ENCODE measurements at regions not wholly inside any gene's neighbourhood (a gene's known extent, or its start where the extent isn't known, plus 50 kb on each side); places are given as distances from the start of the nearest gene placed in this dataset.

- H3K36me3 ChIP-seq: no peaks in the 10 kb centered on the region
- ATAC-seq: no peak
- no peak overlapping the region for H3K4me3 ChIP-seq
- no peaks in the 10 kb centered on the region for H3K27me3 ChIP-seq
- no peak for DNase-seq
- intact Hi-C loops (cut with DNase I): no loop called here
- H3K27ac ChIP-seq: no peak overlapping the region
- no peaks in the 10 kb centered on the region for H3K4me1 ChIP-seq
- TF ChIP-seq CTCF (IDR thresholded peaks at IDR 0.05): no peak
- no peak for TF ChIP-seq POLR2A (IDR thresholded peaks at IDR 0.05)
- H3K9me3 ChIP-seq: peaks cover 0 to 2% (median 0%) of the 10 kb centered on the region in 4 donors
- 55% methylated on average over 2 of the region's 2 CpGs for WGBS (ENCODE audit: insufficient coverage, low coverage, low lambda C conversion rate, missing lambda C conversion rate)
These were observed 815.6 kb upstream of the ADGRL3 start for GRCh38 chr4:60384516-60384915.

GRCh38 chr4:60389633-60390032, 810.5 kb upstream of the ADGRL3 start:
- TF ChIP-seq POLR2A (IDR thresholded peaks at IDR 0.05) (no peak), CTCF (IDR thresholded peaks at IDR 0.05) (no peak)
- Histone ChIP-seq H3K27me3 (no peaks in the 10 kb centered on the region), H3K4me3 (no peak overlapping the region), H3K9me3 (no peaks in the 10 kb centered on the region), H3K27ac (no peak overlapping the region), H3K4me1 (no peaks in the 10 kb centered on the region), H3K36me3 (no peaks in the 10 kb centered on the region)
- ATAC-seq (no peak), DNase-seq (no peak)
- intact Hi-C loops (cut with DNase I): no loop called here
- 59% methylated on average over 4 of the region's 4 CpGs for WGBS (ENCODE audit: insufficient coverage, low coverage, low lambda C conversion rate, missing lambda C conversion rate)

GRCh38 chr4:60396341-60397049, 803.6 kb upstream of the ADGRL3 start:
- no peak overlapping the region for H3K4me3 ChIP-seq
- intact Hi-C loops (cut with DNase I): no loop called here
- H3K36me3 ChIP-seq: no peaks in the 10 kb centered on the region
- TF ChIP-seq POLR2A (IDR thresholded peaks at IDR 0.05) (no peak), CTCF (IDR thresholded peaks at IDR 0.05) (no peak)
- ATAC-seq (no peak), DNase-seq (no peak)
- 39% methylated on average over 5 of the region's 5 CpGs for WGBS (ENCODE audit: insufficient coverage, low coverage, low lambda C conversion rate, missing lambda C conversion rate)
- no peaks in the 10 kb centered on the region for H3K27me3 ChIP-seq
- no peaks in the 10 kb centered on the region for H3K4me1 ChIP-seq
- H3K27ac ChIP-seq: no peak overlapping the region
- no peaks in the 10 kb centered on the region for H3K9me3 ChIP-seq

GRCh38 chr4:60400593-60400992, 799.5 kb upstream of the ADGRL3 start:
- intact Hi-C loops (cut with DNase I): no loop called here
- Histone ChIP-seq H3K4me3 (no peak overlapping the region), H3K9me3 (no peaks in the 10 kb centered on the region), H3K27ac (no peak overlapping the region), H3K27me3 (no peaks in the 10 kb centered on the region), H3K36me3 (no peaks in the 10 kb centered on the region), H3K4me1 (no peaks in the 10 kb centered on the region)
- DNase-seq (no peak), ATAC-seq (no peak)
- TF ChIP-seq POLR2A (IDR thresholded peaks at IDR 0.05): no peak
- no peak for TF ChIP-seq CTCF (IDR thresholded peaks at IDR 0.05)
- 43% methylated on average over 2 of the region's 2 CpGs for WGBS (ENCODE audit: insufficient coverage, low coverage, low lambda C conversion rate, missing lambda C conversion rate)

All from right lobe of liver (tissue), 6 donors.